ENCODE measurements at regions not wholly inside any gene's neighbourhood (a gene's known extent, or its start where the extent isn't known, plus 50 kb on each side); places are given as distances from the start of the nearest gene placed in this dataset.

GRCh38 chr2:164328310-164328709 lies 293.0 kb downstream of the GRB14 start:
- H3K4me1 ChIP-seq, result no peaks in the 10 kb centered on the region
- 88 to 91% methylated on average over 4 of the region's 4 CpGs for WGBS, 2 donors
- H3K9me3 ChIP-seq, result no peaks in the 10 kb centered on the region
- H3K27me3 ChIP-seq, result no peaks in the 10 kb centered on the region
- H3K27ac ChIP-seq, result no peak overlapping the region
- no peaks in the 10 kb centered on the region for H3K36me3 ChIP-seq (ENCODE audit: low read depth, missing control alignments)
- H3K4me3 ChIP-seq, result no peak overlapping the region
- DNase-seq, result no peak
- intact Hi-C loops (cut with DNase I; ENCODE audit: low total_unique reads), result no loop called here
- TF ChIP-seq POLR2A (IDR thresholded peaks at IDR 0.05), result no peak
- TF ChIP-seq, protein P1, sequence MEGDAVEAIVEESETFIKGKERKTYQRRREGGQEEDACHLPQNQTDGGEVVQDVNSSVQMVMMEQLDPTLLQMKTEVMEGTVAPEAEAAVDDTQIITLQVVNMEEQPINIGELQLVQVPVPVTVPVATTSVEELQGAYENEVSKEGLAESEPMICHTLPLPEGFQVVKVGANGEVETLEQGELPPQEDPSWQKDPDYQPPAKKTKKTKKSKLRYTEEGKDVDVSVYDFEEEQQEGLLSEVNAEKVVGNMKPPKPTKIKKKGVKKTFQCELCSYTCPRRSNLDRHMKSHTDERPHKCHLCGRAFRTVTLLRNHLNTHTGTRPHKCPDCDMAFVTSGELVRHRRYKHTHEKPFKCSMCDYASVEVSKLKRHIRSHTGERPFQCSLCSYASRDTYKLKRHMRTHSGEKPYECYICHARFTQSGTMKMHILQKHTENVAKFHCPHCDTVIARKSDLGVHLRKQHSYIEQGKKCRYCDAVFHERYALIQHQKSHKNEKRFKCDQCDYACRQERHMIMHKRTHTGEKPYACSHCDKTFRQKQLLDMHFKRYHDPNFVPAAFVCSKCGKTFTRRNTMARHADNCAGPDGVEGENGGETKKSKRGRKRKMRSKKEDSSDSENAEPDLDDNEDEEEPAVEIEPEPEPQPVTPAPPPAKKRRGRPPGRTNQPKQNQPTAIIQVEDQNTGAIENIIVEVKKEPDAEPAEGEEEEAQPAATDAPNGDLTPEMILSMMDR (IDR thresholded peaks at IDR 0.05), result no peak

DNA sequence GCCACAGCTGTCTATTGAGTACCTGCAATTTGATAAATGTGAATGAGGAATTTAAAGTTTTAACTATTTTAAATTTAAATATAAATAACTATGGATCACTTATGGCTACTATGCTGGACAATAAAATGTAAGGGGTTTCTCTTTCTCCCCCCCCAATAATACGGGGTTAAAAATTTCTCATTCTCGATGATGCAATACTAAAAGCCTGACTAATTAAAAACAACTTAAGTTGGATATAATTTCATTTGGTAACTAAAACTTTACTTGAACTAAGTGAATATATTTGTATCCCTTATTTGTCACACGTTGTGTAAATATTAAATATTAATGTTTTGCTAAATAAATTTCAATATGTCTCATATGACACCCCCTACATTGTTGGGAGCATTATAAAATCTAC lies 297.3 kb downstream of the GRB14 start:
- H3K4me1 ChIP-seq, result no peaks in the 10 kb centered on the region
- WGBS, 2 donors, result 87 to 92% methylated on average over 3 of the region's 3 CpGs
- H3K36me3 ChIP-seq (ENCODE audit: low read depth, missing control alignments), result no peaks in the 10 kb centered on the region
- H3K27me3 ChIP-seq, result no peaks in the 10 kb centered on the region
- no peak for TF ChIP-seq POLR2A (IDR thresholded peaks at IDR 0.05)
- TF ChIP-seq, protein P1 (IDR thresholded peaks at IDR 0.05), result no peak
- H3K4me3 ChIP-seq, result no peak overlapping the region
- H3K27ac ChIP-seq, result no peak overlapping the region
- no peaks in the 10 kb centered on the region for H3K9me3 ChIP-seq
- intact Hi-C loops (cut with DNase I; ENCODE audit: low total_unique reads), result no loop called here
- DNase-seq, result no peak

DNA sequence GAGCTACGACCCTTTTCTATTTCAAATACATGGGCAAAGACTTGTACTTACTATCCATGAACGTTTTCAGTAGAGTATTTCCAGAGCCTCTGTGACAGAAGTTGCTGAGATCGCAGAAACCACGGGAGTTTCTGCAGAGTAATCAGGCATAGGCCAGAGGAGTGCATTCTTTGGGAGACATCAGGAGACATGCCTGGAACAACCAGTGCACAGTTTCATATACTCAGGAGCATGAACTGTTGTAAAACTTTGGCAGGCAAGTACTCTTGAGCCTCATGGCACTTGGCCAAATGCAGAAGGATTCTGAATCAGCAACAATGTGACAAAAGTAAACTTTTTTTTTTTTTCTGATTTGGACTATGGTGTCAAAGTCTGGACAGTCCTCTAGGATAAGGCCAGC lies 307.1 kb downstream of the GRB14 start:
- DNase-seq, result peak; percentile 83
- Histone ChIP-seq H3K36me3 (ENCODE audit: low read depth, missing control alignments) (no peaks in the 10 kb centered on the region), H3K4me1 (peaks cover 11% of the 10 kb centered on the region), H3K27ac (no peak overlapping the region), H3K27me3 (no peaks in the 10 kb centered on the region), H3K9me3 (no peaks in the 10 kb centered on the region), H3K4me3 (no peak overlapping the region)
- WGBS, 2 donors, result 27 to 34% methylated on average over 4 of the region's 4 CpGs
- intact Hi-C loops (cut with DNase I; ENCODE audit: low total_unique reads), result no loop called here
- TF ChIP-seq POLR2A (IDR thresholded peaks at IDR 0.05), result no peak
- TF ChIP-seq, protein P1 (IDR thresholded peaks at IDR 0.05), result no peak

DNA sequence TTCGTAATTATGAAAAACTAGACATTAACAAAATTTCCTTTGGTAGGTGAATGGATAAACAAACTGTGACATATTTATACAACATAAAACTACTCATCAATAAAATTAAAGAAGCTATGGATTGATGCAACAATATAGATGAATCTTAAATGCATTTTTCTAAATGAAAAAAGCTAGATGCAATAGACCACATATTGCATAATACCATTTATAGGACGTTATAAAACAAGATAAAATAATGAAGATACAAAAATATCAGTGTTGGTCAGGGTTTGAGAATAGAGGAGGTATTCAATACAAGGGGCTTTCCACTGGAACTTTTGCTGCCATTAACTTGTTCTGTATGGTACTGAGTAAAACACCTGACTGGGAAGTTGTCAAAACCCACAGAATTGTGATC lies 314.4 kb downstream of the GRB14 start:
- no peaks in the 10 kb centered on the region for H3K4me1 ChIP-seq
- no peaks in the 10 kb centered on the region for H3K36me3 ChIP-seq (ENCODE audit: low read depth, missing control alignments)
- intact Hi-C loops (cut with DNase I; ENCODE audit: low total_unique reads), result no loop called here
- H3K9me3 ChIP-seq, result no peaks in the 10 kb centered on the region
- WGBS, 2 donors, result 82 to 85% methylated on average over 2 of the region's 2 CpGs
- no peak overlapping the region for H3K4me3 ChIP-seq
- no peak for DNase-seq
- H3K27me3 ChIP-seq, result no peaks in the 10 kb centered on the region
- TF ChIP-seq, protein P1 (IDR thresholded peaks at IDR 0.05), result no peak
- TF ChIP-seq POLR2A (IDR thresholded peaks at IDR 0.05), result no peak
- H3K27ac ChIP-seq, result no peak overlapping the region

DNA sequence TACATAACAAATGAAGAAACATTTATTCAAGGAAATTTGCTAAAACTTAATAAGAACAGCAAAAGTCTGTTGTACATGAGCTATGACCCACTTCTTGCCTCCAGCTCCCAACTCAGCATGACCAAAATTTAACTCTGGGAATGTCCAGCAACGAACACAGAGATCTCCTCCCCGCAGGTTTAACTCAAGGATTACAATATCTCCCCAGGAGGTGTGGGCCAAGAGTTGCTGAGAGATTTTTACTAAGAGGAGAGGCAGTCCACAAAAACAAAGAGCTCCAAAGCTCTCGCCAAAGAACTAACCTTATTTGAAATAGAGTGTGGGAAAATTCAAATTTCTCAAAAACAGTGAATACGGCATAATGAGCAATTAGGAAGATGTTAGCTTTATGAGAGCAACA lies 318.5 kb downstream of the GRB14 start:
- Histone ChIP-seq H3K27me3 (no peaks in the 10 kb centered on the region), H3K36me3 (ENCODE audit: low read depth, missing control alignments) (no peaks in the 10 kb centered on the region), H3K9me3 (no peaks in the 10 kb centered on the region), H3K4me3 (no peak overlapping the region), H3K27ac (no peak overlapping the region), H3K4me1 (no peaks in the 10 kb centered on the region)
- intact Hi-C loops (cut with DNase I; ENCODE audit: low total_unique reads), result no loop called here
- no peak for TF ChIP-seq POLR2A (IDR thresholded peaks at IDR 0.05)
- TF ChIP-seq, protein P1 (IDR thresholded peaks at IDR 0.05), result no peak
- 65 to 76% methylated on average over 4 of the region's 4 CpGs for WGBS, 2 donors
- no peak for DNase-seq

All from testis (tissue), 2 donors.